NCI-H2227 treated with DMSO at 0.1 percent for 48 hours (cell line): ENCODE measurements at regions not wholly inside any gene's neighbourhood (a gene's known extent, or its start where the extent isn't known, plus 50 kb on each side); places are given as distances from the start of the nearest gene placed in this dataset.
"Not testable (repeated sequence)": the region's sequence is repeated elsewhere in the genome, so short reads cannot be mapped to it uniquely, and the experiment has no call there.

ENCODE experiments used
- DNase-seq: peaks from one replicate; lab custom pipeline; 2025; lab: John Stamatoyannopoulos, UW

DNA sequence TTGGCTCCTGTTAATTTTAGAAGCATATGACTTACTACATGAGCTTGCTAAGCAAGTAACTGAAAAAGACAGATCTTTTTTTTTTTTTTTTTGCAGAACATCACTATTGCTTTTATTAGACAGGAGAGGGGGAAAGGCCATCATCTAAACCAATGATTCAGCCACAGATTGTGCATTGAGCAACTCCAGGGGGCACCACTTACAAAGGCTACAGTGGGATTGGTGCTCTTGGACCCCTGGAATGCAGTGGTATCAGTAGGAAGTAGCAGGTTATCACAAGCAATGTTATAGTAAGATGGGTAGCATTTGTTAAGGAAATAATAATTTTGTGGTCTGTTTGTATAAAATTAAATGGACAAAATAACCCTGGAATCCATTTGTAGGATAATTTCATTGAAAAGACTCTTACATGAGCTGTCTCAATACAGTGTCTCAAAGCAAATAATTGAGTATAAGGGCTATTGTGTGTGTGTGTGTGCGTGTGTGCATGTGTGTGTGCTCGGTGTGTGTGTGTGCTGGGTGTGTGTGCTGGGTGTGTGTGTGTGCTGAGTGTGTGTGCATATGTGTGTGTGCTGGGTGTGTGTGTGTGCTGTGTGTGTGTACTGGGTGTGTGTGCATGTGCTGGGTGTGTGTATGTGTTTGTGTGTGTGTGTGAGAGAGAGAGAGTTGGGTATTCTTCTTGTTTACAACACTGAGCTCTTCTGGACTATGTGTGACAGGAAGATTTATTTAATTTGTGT lies 296.3 kb downstream of the PCDH7 start:
- DNase-seq, result no peak

DNA sequence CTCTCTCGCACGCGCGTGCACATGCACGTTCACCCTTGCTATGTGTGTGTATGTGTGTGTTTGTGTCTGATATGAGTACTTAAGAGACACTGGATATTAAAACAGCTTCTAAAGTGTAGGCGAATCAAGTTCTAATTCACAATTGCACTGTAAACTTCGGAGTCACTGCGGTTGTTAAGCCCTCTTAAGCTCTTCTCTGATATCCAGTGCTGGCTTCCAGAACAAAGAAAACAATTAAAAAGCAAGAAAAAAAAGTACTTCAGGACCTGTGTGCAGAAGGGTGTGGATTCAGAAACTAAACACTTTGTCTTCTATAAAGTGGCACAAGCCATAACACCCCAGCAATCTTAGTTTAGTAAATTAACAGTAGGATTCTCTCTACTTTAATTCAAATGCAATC lies 300.2 kb downstream of the PCDH7 start:
- no peak for DNase-seq

DNA sequence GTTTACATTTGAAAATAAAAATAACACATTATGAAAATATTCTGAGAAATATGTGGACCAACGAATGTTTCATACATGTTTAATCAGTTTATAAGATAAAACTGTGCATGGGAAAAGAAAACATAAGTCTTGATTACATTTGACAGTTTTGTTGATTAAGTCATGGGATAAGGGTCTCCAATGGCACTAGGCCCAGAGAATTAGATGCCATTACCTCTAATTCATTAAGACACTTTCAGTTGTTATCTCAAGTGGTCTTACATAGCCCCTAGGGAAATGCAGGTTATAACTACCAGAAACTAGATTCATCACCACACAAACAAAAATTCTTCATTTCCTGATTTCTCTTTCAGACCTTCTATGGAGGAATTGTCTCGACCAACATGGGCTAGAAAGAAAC lies 300.8 kb downstream of the PCDH7 start:
- DNase-seq, result no peak

DNA sequence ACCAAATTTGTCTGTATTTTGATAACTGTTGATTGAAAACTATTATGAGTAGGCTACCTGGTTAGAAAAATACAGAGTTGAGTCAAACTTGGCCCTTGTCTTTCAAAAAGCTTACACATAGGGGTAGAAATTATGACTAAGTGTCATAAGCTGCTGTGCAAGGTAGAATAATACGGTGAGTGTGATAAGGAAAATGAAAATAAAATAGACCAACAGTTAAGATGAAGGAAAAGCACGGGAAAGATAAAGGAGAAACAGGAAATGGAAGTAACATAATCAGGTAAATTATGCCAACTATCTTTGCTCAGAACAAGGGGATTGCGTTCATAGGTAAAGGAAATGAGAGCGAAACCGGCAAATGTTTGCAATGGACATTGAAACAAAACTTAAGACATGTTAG lies 302.5 kb downstream of the PCDH7 start:
- no peak for DNase-seq

DNA sequence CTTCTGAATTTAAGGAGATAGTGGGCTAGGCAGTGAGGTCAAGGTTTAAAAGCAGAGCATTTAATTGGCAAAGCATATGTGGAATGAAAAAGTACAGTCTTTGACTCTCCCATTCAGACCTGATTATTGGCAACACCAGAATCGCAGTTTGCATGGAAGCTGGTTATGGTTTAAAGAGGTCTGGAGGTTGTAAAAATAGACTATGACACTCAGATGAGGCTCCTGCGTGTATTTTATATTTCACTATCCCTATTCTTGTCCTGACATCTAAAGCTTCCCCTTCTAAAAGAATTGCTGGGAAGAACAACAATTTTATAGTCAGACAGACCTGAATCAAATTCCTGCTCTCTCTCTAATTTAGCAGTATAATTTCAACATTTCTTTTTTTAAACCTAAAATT lies 302.9 kb downstream of the PCDH7 start:
- no peak for DNase-seq

DNA sequence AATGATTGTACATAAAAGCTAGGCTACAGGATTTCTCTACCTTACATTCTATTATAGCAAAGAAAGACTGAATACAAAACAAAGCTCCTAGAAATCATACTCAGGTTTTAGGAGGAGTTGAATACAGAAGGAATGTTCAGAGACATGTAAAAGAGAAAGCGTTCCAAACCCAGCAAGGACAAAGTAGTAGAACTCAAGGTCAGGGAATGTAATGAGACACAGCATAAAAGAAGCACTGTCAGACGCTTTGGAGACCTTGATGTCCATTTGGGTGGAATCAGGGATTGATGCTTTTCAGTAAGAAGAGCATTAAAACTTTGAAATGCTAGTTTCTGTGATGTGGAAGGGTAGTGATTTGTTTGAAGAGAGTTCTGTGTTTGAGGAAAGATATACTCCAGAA lies 303.6 kb downstream of the PCDH7 start:
- no peak for DNase-seq

DNA sequence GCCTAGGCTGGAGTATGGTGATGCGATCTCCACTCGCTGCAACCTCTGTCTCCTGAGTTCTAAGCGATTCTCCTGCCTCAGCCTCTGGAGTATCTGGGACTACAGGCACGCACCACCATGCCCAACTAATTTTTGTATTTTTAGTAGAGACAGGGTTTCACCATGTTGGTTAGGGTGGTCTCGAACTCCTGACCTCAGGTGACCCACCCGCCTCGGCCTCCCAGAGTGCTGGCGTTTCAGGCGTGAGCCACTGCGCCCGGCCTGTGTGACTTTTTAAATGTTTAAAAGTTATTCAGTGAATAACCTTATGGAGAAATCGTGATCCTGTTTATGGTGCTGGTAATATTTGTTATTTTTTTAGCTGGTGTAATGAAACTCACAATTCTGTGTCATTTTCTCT lies 304.6 kb downstream of the PCDH7 start:
- DNase-seq, result not testable (repeated sequence)

DNA sequence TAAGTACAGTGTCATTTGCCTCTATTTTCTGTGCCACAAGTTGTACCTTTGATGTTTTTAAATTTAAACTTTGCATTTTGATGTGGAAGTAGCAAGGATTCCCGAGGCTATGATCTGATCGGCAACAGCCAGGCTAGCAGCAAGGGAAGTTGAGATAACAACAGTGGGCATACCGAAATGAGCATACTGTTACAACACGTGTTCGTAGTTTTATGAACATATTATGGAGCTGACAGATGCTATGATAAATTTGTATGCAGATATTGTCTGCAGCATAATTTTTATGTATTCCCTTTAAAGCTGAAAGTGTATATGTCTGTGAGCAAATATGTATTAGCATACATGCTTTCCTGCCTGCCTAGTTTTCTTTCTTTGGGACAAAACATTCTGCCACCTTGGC lies 306.1 kb downstream of the PCDH7 start:
- no peak for DNase-seq

DNA sequence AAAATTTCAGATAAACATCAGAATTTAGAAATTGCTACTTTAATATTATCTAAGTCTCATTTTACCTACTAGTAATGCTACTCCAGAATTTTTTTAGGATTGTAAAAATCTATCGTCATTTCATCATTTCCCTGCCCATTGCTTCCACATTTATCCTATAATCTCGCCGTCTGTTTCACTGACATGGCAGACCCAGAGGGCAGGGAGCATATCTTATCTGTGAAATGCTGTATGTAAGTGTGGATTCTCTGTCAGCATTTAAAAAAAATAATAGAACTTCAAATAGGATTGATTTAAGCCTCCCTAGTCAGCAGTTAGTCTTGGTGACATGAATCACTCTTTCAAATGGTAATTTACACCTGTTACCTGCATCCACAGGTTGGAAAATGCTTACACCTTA lies 314.4 kb downstream of the PCDH7 start:
- no peak for DNase-seq

DNA sequence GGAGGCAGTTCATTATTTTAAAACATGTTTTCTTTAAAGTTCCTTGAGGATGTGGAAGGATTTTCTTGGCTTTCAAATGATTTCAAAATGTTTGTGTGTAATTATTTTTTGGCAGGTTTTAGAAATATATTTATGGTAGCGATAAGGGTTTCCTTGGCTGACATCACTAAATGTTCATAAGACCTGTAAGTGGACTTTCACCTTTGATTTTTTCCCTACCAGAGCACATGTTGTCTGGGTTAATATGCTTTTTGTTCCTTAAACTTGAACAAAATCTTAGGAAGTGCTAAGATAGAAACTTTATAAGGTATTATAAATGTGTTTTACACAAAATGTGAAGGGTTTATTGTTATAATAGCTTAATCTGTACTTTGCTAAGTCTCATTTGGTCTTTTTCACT lies 315.6 kb downstream of the PCDH7 start:
- no peak for DNase-seq

DNA sequence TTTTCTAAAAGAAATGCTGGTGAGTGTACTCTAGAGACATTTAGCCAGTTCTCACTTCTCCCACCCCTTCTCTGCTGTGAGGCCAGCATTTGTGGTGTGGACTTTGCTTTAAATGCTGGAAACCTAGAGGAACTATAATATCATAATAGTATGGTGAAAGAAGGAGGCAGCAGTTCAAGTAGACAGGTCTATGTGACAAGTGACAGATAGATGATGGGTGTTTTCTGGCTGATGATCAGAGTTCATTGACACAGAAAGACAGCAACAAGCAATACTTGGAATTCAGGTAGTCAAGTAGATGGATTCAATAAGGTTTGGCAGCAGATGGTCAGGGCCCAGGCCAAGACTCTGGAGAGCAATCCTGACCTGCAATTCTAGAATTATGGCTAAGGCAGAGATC lies 317.5 kb downstream of the PCDH7 start:
- DNase-seq, result no peak

DNA sequence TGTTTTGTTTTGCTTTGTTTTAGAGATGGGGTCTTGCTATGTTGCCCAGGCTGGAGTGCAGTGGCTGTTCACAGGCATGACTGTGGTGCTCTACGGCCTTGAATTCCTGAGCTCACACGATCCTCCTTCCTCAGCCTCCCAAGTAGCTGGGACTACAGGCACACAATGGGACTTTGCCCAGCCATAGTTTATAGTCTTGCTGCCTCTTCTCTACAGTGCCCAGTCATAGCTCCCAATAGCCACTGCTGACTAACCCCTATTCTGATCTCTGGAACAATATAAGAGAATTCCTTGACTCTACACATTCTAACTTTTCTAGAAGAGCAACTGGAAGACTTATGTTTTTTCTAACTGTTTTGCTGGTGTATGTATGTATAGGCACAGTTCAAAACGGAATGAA lies 319.2 kb downstream of the PCDH7 start:
- no peak for DNase-seq

DNA sequence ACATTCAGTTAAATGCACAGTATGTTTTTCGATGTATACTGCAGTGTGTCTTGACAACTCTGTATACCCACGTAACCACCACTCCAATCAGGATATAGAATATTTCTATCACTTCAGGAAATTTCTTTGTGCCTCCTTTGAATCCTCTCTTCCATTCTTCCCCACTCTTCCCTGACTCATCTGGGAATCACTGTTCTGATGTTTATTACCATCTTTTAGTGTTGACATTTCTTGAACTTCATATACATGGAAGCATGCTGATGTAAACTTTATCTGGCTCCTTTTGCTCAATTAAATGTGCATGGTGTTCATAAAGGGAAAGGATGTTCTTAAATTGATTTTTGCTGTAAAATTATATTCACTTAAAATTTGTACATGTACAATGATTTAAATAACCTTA lies 319.9 kb downstream of the PCDH7 start:
- no peak for DNase-seq

DNA sequence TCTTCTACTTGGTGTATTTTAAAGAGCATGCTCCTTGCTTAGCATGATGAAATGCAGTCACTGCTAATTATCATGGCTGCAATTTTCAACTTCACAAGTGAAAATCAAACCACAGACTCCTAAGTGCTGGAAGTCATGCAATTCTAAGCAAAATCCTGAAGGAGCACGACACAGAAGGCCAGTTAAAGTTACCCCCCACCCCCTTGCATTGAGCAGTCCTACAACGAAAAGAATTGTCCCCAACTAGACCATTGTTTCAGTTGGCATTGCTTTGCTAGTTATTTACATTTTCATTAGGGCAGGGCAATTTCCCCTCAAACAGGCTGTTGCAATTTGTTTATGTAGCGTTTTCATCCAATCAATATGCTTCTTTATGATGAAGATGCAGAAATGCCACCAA lies 321.2 kb downstream of the PCDH7 start:
- DNase-seq, result no peak

DNA sequence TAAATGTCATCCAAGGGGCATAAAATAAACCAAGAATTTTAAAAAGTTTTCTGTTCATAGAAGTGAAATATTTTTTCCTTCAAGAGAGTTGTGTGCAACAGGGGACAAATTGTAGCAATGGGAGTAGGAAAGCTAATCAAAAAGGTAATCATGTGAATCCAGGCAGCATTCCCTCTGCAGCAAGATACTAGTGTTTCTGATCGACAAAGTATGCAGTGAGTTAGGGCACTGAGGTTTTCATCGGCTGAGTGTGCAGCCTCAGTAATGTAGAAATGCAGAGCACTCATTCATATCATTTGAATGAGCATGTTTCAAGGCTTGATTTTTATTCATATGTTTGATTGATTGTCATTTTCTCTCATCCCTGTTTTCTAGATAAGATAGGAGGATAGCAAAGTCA lies 321.7 kb downstream of the PCDH7 start:
- no peak for DNase-seq

DNA sequence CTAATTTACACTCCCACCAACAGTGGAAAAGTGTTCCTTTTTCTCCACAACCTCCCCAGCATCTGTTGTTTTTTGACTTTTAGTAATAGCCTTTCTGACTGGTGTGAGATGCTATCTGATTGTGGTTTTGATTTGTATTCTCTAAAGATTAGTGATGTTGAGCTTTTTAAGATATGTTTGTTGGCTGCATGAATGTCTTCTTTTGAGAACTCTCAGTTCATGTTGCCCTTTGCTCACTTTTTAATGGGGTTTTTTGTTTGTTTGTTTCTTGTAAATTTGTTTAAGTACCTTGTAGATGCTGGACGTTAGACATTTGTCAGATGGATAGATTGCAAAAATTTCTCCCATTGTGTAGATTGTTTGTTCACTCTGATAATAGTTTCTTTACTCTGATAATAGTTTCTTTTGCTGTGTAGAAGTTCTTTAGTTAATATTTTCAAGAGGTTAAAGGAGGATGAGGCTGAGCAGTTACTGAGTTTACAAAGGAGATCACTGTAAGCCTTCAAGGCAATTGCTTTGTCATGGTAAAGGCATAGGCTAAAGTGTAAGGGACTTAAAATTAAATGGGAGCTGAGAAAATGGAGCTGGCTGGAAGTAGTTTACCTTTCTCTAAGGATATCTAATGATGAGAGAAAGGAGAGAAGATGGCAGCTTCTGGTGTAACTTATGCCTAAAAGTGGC lies 323.4 kb downstream of the PCDH7 start:
- DNase-seq, result no peak

DNA sequence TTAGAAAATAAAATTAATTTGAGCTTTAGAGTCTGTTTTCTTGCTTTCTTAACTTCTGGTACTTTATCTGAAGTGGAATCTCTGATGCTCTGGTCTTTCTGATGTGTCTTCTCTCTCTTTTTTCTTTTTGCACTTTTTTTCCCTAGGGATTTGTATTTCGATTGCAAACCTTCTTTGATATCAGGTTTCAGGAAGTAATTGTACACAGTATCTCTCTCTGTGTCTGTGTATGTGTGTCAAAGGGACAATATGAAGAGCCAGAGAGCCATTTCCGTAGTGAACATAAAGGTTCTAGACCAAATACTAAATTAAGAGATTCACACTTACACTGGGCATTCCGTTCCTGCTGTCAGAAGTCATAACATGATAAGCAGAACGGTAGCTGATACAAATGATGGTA lies 325.0 kb downstream of the PCDH7 start:
- no peak for DNase-seq

DNA sequence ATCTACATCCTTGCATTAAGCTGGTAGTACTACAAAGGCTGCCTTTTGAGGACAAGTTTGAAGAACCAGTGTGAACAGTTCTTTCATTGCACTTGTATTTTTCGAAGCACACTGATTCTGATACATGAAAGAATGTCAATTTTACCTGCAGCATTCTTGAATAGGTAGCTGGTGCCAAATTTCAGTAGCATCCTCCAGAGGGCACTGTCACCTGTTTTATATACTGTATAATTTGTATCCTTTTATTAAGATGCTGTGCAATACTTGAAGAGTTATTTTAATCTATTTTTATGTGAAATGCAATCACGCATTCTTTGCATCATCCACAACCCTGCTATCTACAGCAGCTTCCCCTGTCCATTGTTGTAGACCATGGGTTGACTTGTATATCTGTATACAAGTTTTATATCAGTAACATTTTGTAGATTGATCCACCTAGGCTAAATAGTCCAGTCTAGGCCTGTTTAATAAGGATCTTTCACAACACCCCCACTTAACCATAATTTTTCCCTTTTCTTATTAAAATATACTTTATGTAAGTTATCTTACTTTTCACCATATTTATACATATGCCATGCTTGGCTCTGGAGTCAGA lies 325.7 kb downstream of the PCDH7 start:
- no peak for DNase-seq

DNA sequence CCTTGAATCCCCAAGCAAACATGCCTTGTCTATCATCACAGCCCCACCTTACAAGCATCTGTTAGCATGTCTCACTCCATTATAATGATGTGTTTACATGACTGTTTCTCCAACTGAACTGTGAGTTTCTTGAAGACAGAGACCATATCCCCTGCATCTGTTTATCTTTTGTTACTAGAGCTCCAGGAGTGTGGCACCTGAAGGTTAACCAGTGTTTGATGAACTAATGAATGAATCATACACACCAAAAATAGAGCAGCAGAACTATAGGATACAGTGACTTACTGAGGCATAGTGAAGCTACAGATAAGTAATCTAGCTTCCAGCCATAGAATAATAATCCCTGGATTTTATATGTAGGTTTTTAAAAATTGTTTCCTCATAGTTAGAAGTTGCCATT lies 331.0 kb downstream of the PCDH7 start:
- DNase-seq, result no peak

DNA sequence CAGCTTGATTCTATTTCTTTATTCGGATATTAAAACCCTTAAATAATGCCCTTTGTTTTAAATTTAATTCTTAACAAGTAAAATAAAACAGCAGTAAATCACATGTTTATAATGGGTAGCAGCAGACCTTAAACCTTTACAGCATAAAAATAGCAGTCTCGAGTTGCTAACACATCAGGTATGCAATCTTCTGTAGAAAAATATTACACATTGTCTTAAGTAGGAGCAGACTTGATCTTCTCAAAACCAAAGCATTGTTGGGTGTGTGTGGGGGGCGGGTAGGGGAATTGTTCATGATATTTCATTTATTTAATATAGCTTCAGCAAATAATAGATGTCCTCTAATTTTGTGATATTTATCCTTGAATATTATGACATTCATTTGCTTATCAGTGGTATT lies 331.4 kb downstream of the PCDH7 start:
- DNase-seq, result no peak

DNA sequence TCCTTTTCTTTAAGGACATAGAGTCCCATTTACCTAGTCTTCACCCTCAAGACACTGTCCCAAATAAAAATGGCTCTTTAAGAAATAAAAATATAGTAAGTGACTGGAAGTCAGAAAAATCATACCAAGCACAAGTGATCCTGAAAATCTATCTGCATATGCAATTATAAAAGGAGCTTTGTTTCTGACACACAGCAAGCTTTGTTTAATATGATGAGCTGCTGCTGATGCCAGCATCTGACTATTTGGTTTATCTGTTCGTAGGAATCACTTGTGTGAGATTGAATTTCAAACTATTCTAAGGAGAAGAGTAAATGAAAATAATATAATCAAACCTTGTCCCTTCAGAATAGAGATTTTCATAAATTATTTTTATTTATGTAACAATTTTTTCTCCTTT lies 332.4 kb downstream of the PCDH7 start:
- DNase-seq, result no peak

DNA sequence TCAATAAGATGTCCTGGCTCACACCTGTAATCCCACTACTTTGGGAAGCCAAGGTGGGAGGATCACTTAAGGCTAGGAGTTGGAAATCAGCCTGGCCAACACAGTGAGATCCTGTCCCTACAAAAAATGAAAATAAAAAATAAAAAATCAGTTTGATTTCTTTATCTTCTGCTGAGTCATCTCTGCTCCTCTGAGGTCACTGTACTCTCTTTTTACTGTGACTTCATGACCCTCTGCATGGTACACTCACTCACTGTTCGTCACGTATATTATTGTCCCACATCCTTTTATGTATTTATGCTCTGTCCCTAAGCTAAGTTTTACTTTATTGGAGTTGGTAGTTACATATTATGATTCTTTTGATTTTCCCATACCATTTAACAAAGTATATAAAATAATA lies 333.3 kb downstream of the PCDH7 start:
- DNase-seq, result no peak

DNA sequence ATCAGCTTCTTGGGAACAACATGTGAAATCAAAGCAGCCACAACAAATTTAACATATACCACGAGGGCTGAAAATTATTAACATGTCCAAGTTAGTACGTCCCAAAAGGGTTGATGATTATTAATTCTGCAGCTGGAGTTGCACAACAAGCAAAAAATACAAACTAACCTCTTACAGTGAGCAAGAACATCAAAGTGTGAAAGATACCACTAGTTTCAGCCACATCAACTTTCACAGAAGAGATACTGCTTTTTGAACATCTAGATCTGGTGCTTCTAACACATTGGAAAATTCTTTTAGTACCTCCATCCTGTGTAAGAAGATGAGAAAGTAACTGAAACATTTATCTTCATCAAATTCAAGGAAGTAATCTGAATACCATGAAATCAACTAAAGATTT lies 334.1 kb downstream of the PCDH7 start:
- no peak for DNase-seq

DNA sequence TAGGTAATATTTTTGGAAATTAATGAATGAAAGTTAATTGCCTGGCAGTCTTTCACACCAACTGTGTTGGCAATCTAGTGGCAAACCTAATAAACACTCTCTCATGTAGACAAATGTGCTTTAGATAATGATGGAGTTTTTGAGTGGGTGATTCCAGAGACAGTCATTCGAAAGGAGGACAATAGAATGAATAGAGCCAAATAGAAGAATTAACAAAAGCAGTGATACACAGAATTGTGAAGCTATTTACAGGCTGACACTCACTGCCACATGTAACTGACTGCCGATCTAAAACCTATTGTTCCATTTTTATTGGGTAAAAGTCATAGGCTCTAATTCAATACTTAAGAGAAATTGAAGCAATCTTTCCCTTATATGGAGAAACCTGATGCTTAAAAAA lies 338.5 kb downstream of the PCDH7 start:
- DNase-seq, result no peak
